ENCODE measurements at regions not wholly inside any gene's neighbourhood (a gene's known extent, or its start where the extent isn't known, plus 50 kb on each side); places are given as distances from the start of the nearest gene placed in this dataset.

GRCh38 chr12:41903014-41903708 is 241.5 kb downstream of the GXYLT1 start:
- H3K36me3 ChIP-seq (ENCODE audit: control insufficient read depth, insufficient read depth, low read length), result no peaks in the 10 kb centered on the region
- H3K4me1 ChIP-seq (ENCODE audit: control insufficient read depth, insufficient read depth, low read length), result no peaks in the 10 kb centered on the region
- no peaks in the 10 kb centered on the region for H3K27me3 ChIP-seq (ENCODE audit: control insufficient read depth, insufficient read depth, low read length)
- H3K9me3 ChIP-seq (ENCODE audit: control insufficient read depth, low read length), result no peaks in the 10 kb centered on the region
- H3K4me3 ChIP-seq (ENCODE audit: low read length), result no peak overlapping the region
- no peak overlapping the region for H3K9ac ChIP-seq (ENCODE audit: low read length)

- no peaks in the 10 kb centered on the region for H3K4me1 ChIP-seq (ENCODE audit: control insufficient read depth, insufficient read depth, low read length)
- no peak overlapping the region for H3K4me3 ChIP-seq (ENCODE audit: low read length)
- H3K9ac ChIP-seq (ENCODE audit: low read length), result no peak overlapping the region
- no peaks in the 10 kb centered on the region for H3K9me3 ChIP-seq (ENCODE audit: control insufficient read depth, low read length)
- no peaks in the 10 kb centered on the region for H3K27me3 ChIP-seq (ENCODE audit: control insufficient read depth, insufficient read depth, low read length)
- no peaks in the 10 kb centered on the region for H3K36me3 ChIP-seq (ENCODE audit: control insufficient read depth, insufficient read depth, low read length)
These were observed 245.1 kb downstream of the GXYLT1 start for GRCh38 chr12:41899577-41899976.

DNA sequence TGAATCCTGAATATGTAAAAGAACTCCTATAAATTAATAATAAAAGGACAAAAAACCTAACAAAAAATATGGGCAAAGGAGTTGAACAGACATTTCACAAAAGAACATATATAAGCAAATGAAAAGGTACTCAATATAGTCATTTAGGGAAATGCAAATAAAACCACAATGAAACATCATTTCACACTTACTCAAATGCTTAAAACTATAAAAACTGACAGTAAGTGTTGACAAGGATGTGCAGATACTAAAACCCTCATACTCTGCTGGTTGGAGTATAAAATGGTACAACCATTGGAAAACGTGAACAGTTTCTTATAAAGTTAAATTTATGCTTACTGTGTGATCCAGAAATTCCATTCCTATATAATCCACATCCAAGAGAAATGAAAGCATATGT is 247.1 kb downstream of the GXYLT1 start:
- Histone ChIP-seq H3K4me3 (ENCODE audit: low read length) (no peak overlapping the region), H3K36me3 (ENCODE audit: control insufficient read depth, insufficient read depth, low read length) (no peaks in the 10 kb centered on the region), H3K27me3 (ENCODE audit: control insufficient read depth, insufficient read depth, low read length) (no peaks in the 10 kb centered on the region), H3K9ac (ENCODE audit: low read length) (no peak overlapping the region), H3K9me3 (ENCODE audit: control insufficient read depth, low read length) (no peaks in the 10 kb centered on the region), H3K4me1 (ENCODE audit: control insufficient read depth, insufficient read depth, low read length) (no peaks in the 10 kb centered on the region)

DNA sequence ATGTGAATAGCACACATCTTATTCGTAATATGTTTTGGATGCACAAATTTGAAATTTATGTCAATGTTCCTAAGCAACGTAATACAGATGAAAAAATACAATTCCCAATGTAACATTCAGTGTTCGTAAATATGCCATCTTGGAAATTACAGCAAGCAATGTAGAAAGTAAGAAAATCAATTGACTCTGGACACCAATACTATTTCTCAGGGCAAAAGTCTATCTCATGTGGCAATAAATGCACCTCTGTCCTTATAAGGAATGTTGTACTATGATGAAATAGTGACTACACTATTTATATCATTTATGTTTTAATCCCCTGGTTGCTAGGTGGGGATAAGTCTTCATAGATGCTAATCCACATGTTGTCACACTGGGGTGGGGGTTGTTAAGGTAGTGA is 251.2 kb downstream of the GXYLT1 start:
- H3K4me3 ChIP-seq (ENCODE audit: low read length), result no peak overlapping the region
- no peaks in the 10 kb centered on the region for H3K4me1 ChIP-seq (ENCODE audit: control insufficient read depth, insufficient read depth, low read length)
- H3K9ac ChIP-seq (ENCODE audit: low read length), result no peak overlapping the region
- no peaks in the 10 kb centered on the region for H3K36me3 ChIP-seq (ENCODE audit: control insufficient read depth, insufficient read depth, low read length)
- H3K9me3 ChIP-seq (ENCODE audit: control insufficient read depth, low read length), result no peaks in the 10 kb centered on the region
- H3K27me3 ChIP-seq (ENCODE audit: control insufficient read depth, insufficient read depth, low read length), result no peaks in the 10 kb centered on the region

GRCh38 chr12:41892302-41892701 is 252.4 kb downstream of the GXYLT1 start:
- Histone ChIP-seq H3K9me3 (ENCODE audit: control insufficient read depth, low read length) (no peaks in the 10 kb centered on the region), H3K27me3 (ENCODE audit: control insufficient read depth, insufficient read depth, low read length) (no peaks in the 10 kb centered on the region), H3K9ac (ENCODE audit: low read length) (no peak overlapping the region), H3K4me1 (ENCODE audit: control insufficient read depth, insufficient read depth, low read length) (no peaks in the 10 kb centered on the region), H3K4me3 (ENCODE audit: low read length) (no peak overlapping the region), H3K36me3 (ENCODE audit: control insufficient read depth, insufficient read depth, low read length) (no peaks in the 10 kb centered on the region)

DNA sequence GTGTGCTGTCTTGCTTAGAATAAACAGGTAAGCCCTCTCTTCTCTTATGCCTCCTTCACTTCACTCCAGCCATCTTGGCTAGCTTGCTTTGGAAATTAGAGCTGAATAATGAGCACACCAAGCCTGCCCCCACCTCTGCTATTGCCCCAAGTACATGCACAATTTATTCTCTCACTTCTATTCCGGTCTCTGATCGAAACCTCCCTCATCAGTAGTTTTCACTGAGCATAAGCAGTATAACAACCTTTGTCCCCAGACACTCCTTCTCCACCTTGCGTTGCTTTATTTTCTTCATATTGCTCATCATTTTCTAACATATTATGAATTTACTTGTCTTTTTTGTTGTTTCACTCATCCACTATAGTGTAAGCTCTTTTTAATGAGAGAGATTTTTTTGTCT is 253.4 kb downstream of the GXYLT1 start:
- Histone ChIP-seq H3K4me3 (ENCODE audit: low read length) (no peak overlapping the region), H3K36me3 (ENCODE audit: control insufficient read depth, insufficient read depth, low read length) (no peaks in the 10 kb centered on the region), H3K27me3 (ENCODE audit: control insufficient read depth, insufficient read depth, low read length) (no peaks in the 10 kb centered on the region), H3K9me3 (ENCODE audit: control insufficient read depth, low read length) (no peaks in the 10 kb centered on the region), H3K9ac (ENCODE audit: low read length) (no peak overlapping the region), H3K4me1 (ENCODE audit: control insufficient read depth, insufficient read depth, low read length) (no peaks in the 10 kb centered on the region)

DNA sequence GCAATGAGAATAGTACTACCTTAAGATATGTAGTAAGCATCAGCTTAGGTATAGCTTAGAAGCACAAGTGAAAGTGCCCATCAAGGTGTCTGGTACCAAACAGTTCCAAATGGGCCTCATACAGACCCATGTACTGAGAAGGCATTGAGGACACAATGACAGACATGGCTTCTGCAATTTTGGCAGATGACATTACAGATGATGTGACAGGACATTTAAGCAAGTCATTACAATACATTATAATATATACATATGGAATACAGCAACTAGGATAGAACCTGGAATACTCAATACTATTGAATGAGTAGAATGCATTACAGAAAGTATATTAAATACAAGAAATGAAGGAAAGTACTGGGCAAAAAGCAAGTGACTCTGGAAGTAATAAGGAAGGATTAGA is 256.4 kb downstream of the GXYLT1 start:
- H3K9me3 ChIP-seq (ENCODE audit: control insufficient read depth, low read length), result no peaks in the 10 kb centered on the region
- H3K9ac ChIP-seq (ENCODE audit: low read length), result no peak overlapping the region
- no peaks in the 10 kb centered on the region for H3K36me3 ChIP-seq (ENCODE audit: control insufficient read depth, insufficient read depth, low read length)
- no peaks in the 10 kb centered on the region for H3K27me3 ChIP-seq (ENCODE audit: control insufficient read depth, insufficient read depth, low read length)
- H3K4me1 ChIP-seq (ENCODE audit: control insufficient read depth, insufficient read depth, low read length), result no peaks in the 10 kb centered on the region
- H3K4me3 ChIP-seq (ENCODE audit: low read length), result no peak overlapping the region

DNA sequence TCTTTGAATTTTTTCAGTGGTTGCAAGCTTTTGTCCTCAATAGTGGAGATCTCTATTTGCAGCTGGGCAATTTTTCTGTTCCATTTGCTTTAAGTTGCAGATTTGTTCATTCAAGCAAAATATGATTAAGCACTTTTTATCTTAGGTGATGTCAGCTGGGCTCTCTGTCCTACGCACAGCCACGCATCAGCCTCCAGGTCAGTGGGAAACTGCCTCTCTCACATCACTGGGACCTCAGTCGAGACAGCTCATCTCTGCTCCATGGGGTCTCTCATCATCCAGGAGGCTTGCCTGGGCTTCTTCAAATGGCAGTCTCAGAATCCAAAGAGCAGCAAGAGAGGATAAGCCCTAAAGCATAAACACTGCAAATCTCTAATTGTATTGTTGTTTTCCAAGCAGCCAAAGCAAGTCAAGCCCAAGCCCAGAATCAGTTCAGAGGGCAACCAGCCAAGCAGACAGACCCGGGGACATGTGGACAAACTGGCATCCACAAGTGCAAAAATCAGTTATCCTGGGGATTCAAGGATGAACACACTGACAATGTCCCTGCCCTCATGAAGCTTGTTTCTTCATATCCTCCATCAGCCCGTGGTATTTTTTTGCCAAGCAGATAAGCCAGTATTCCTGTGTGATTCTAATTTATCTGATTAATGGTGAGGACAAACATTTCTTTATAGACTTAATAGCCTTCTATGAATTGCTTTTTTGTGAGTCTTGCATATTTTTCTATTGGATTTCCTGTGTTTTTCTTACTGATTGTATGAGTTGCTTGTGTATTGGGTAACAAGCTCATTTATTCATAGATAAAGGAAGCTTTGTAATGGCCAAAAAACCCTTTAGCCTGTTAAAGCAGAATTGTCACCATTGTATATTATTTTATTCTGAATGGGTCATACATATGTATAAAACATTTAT is 262.5 kb downstream of the GXYLT1 start:
- Histone ChIP-seq H3K9ac (ENCODE audit: low read length) (no peak overlapping the region), H3K4me3 (ENCODE audit: low read length) (no peak overlapping the region), H3K9me3 (ENCODE audit: control insufficient read depth, low read length) (no peaks in the 10 kb centered on the region), H3K36me3 (ENCODE audit: control insufficient read depth, insufficient read depth, low read length) (no peaks in the 10 kb centered on the region), H3K4me1 (ENCODE audit: control insufficient read depth, insufficient read depth, low read length) (no peaks in the 10 kb centered on the region), H3K27me3 (ENCODE audit: control insufficient read depth, insufficient read depth, low read length) (no peaks in the 10 kb centered on the region)

- Histone ChIP-seq H3K9ac (ENCODE audit: low read length) (no peak overlapping the region), H3K4me3 (ENCODE audit: low read length) (no peak overlapping the region), H3K9me3 (ENCODE audit: control insufficient read depth, low read length) (no peaks in the 10 kb centered on the region)
These were observed 275.2 kb downstream of the GXYLT1 start for GRCh38 chr12:41869432-41869831.

DNA sequence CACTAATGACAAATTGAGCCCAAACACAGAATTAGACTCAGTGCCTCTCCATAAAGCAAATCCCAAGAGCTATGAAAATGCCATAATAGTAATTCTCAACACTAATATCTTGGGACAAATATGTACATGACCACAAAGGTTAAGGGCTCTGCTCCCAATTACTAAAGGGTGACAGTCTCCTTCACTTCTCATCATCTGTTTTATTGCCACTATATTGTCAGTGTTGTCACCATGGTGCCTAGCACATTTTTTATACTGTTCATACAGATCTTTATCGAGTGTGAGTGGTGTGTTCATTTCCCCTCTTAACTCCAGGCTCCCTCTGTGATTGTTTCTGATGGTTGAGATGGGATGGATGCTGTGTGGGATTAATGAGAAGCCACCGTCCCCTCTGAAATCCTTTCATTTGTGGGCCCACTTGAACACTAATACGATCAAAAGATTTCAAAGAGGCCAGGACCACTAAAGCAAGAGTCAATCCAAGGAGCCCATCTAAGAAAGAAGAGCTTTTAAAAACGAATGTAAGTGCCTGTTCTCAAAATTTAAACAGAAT is 277.7 kb downstream of the GXYLT1 start:
- H3K4me3 ChIP-seq (ENCODE audit: low read length), result no peak overlapping the region
- no peaks in the 10 kb centered on the region for H3K27me3 ChIP-seq (ENCODE audit: control insufficient read depth, insufficient read depth, low read length)
- H3K9ac ChIP-seq (ENCODE audit: low read length), result no peak overlapping the region
- no peaks in the 10 kb centered on the region for H3K36me3 ChIP-seq (ENCODE audit: control insufficient read depth, insufficient read depth, low read length)
- no peaks in the 10 kb centered on the region for H3K4me1 ChIP-seq (ENCODE audit: control insufficient read depth, insufficient read depth, low read length)
- H3K9me3 ChIP-seq (ENCODE audit: control insufficient read depth, low read length), result no peaks in the 10 kb centered on the region

More at GRCh38 chr12:41869432-41869831, 275.2 kb downstream of the GXYLT1 start:
- Histone ChIP-seq H3K4me1 (ENCODE audit: control insufficient read depth, insufficient read depth, low read length) (no peaks in the 10 kb centered on the region), H3K27me3 (ENCODE audit: control insufficient read depth, insufficient read depth, low read length) (no peaks in the 10 kb centered on the region), H3K36me3 (ENCODE audit: control insufficient read depth, insufficient read depth, low read length) (no peaks in the 10 kb centered on the region)

- no peaks in the 10 kb centered on the region for H3K4me1 ChIP-seq (ENCODE audit: control insufficient read depth, insufficient read depth, low read length)
- no peaks in the 10 kb centered on the region for H3K36me3 ChIP-seq (ENCODE audit: control insufficient read depth, insufficient read depth, low read length)
- H3K9ac ChIP-seq (ENCODE audit: low read length), result no peak overlapping the region
These were observed 288.4 kb downstream of the GXYLT1 start for GRCh38 chr12:41856228-41856627.

GRCh38 chr12:41850046-41850445 is 294.6 kb downstream of the GXYLT1 start:
- Histone ChIP-seq H3K4me1 (ENCODE audit: control insufficient read depth, insufficient read depth, low read length) (no peaks in the 10 kb centered on the region), H3K4me3 (ENCODE audit: low read length) (no peak overlapping the region), H3K27me3 (ENCODE audit: control insufficient read depth, insufficient read depth, low read length) (no peaks in the 10 kb centered on the region), H3K9me3 (ENCODE audit: control insufficient read depth, low read length) (no peaks in the 10 kb centered on the region), H3K36me3 (ENCODE audit: control insufficient read depth, insufficient read depth, low read length) (no peaks in the 10 kb centered on the region), H3K9ac (ENCODE audit: low read length) (no peak overlapping the region)

More at GRCh38 chr12:41856228-41856627, 288.4 kb downstream of the GXYLT1 start:
- H3K4me3 ChIP-seq (ENCODE audit: low read length), result no peak overlapping the region
- no peaks in the 10 kb centered on the region for H3K9me3 ChIP-seq (ENCODE audit: control insufficient read depth, low read length)
- no peaks in the 10 kb centered on the region for H3K27me3 ChIP-seq (ENCODE audit: control insufficient read depth, insufficient read depth, low read length)

All from mucosa of stomach (tissue), 1 donor.